A673 (cell line): ENCODE measurements at regions not wholly inside any gene's neighbourhood (a gene's known extent, or its start where the extent isn't known, plus 50 kb on each side); places are given as distances from the start of the nearest gene placed in this dataset.

Source experiments
- EZH2 ChIP-seq: fragments of 200-600 bp; sonication (generic); IDR thresholded peaks from 2 replicates; pipeline ENCODE4 v1.6.1; 2017; ENCODE audit warnings: borderline replicate concordance, low read depth, mild to moderate bottlenecking, mixed read lengths, antibody characterized with exemption, low read length; ENCODE audit not compliant: poor library complexity, severe bottlenecking
- TF ChIP-seq, protein P1 (sequence below): fragments of 300-800, 200-600 bp; sonication (generic); conservative IDR thresholded peaks from 2 replicates; pipeline ENCODE4 v1.5.1; 2017; ENCODE audit warnings: low read depth, mild to moderate bottlenecking, antibody characterized with exemption, low read length, moderate library complexity, mixed read lengths

DNA sequence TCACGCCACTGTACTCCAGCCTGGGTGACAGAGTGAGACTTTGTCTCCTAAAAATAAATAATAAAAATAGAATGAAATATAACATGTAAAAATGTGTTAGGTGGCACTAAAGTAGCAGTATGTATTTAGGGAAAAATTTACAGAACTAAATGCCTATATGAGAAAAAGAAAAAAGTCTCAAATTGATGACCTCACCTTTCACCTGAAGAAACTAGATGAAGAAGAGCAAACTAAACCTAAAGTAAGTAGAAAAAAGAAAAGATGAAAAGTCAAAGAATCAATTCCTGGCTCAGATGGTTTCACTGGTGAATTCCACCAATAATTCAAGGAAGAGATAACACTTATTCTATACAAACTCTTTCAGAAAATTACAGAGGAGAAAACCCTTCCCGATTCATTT, 106.5 kb upstream of the NANOS1 start:
- TF ChIP-seq, protein P1, sequence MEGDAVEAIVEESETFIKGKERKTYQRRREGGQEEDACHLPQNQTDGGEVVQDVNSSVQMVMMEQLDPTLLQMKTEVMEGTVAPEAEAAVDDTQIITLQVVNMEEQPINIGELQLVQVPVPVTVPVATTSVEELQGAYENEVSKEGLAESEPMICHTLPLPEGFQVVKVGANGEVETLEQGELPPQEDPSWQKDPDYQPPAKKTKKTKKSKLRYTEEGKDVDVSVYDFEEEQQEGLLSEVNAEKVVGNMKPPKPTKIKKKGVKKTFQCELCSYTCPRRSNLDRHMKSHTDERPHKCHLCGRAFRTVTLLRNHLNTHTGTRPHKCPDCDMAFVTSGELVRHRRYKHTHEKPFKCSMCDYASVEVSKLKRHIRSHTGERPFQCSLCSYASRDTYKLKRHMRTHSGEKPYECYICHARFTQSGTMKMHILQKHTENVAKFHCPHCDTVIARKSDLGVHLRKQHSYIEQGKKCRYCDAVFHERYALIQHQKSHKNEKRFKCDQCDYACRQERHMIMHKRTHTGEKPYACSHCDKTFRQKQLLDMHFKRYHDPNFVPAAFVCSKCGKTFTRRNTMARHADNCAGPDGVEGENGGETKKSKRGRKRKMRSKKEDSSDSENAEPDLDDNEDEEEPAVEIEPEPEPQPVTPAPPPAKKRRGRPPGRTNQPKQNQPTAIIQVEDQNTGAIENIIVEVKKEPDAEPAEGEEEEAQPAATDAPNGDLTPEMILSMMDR = no peak
- no peak for TF ChIP-seq EZH2
